DND-41 (cell line): ENCODE measurements at regions not wholly inside any gene's neighbourhood (a gene's known extent, or its start where the extent isn't known, plus 50 kb on each side); places are given as distances from the start of the nearest gene placed in this dataset.

Experiments used
- ATAC-seq: fragments of 200-7000 bp; cut with Tn5 transposase; 3 replicates; pipeline ENCODE4 v1.9.1; 2021; ENCODE audit warnings: low read depth; ENCODE audit not compliant: insufficient read depth
- DNase-seq: peaks from one replicate; pipeline ENCODE4 v3.0.0-alpha.2; 2020
- H2AFZ ChIP-seq: 2 replicates; pipeline ENCODE4 v1.6.0; 2012; ENCODE audit warnings: low read depth, low read length
- H3K27ac ChIP-seq: 2 replicates; pipeline ENCODE4 v1.5.1; 2012; ENCODE audit warnings: low read length, inconsistent platforms
- H3K27me3 ChIP-seq: fragments of 200-600 bp; sonication (generic); 2 replicates; pipeline ENCODE4 v1.6.0; 2012; ENCODE audit warnings: low read length, mild to moderate bottlenecking, inconsistent platforms; ENCODE audit not compliant: insufficient read depth, poor library complexity
- H3K36me3 ChIP-seq: 2 replicates; pipeline ENCODE4 v1.5.1; 2012; ENCODE audit warnings: low read length, inconsistent platforms; ENCODE audit not compliant: insufficient read depth
- H3K4me1 ChIP-seq: 2 replicates; pipeline ENCODE4 v1.5.1; 2012; ENCODE audit warnings: mild to moderate bottlenecking, low read length; ENCODE audit not compliant: insufficient read depth
- H3K4me2 ChIP-seq: 2 replicates; pipeline ENCODE4 v1.6.0; 2012; ENCODE audit warnings: mild to moderate bottlenecking, moderate library complexity, low read length, inconsistent platforms; ENCODE audit not compliant: insufficient read depth
- H3K4me3 ChIP-seq, 2 experiments: fragments of 200-600 bp in 1 of 2; shearing (Covaris generic) in 1 of 2; 2 replicates each; pipeline ENCODE4 v1.5.1; 2012 to 2016; ENCODE audit warnings: inconsistent platforms in 2 of 2, low read length in 2 of 2, mild to moderate bottlenecking in 2 of 2, low read depth in 1 of 2, moderate library complexity in 1 of 2
- H3K79me2 ChIP-seq: 2 replicates; pipeline ENCODE4 v1.6.0; 2012; ENCODE audit warnings: low read length, inconsistent platforms; ENCODE audit not compliant: insufficient read depth
- H3K9ac ChIP-seq: 2 replicates; pipeline ENCODE4 v1.6.0; 2012; ENCODE audit warnings: low read depth, mild to moderate bottlenecking, inconsistent platforms, low read length, moderate library complexity
- H3K9me3 ChIP-seq: 2 replicates; pipeline ENCODE4 v1.5.1; 2012; ENCODE audit warnings: low read length, moderate library complexity, mild to moderate bottlenecking, inconsistent platforms; ENCODE audit not compliant: insufficient read depth, severe bottlenecking
- H4K20me1 ChIP-seq: 2 replicates; pipeline ENCODE4 v1.6.0; 2012; ENCODE audit warnings: low read length; ENCODE audit not compliant: insufficient read depth
- CTCF ChIP-seq: IDR thresholded peaks from 2 replicates; pipeline ENCODE4 v1.5.1; 2012; ENCODE audit warnings: borderline replicate concordance, low read length, moderate library complexity, mild to moderate bottlenecking; ENCODE audit not compliant: poor library complexity, severe bottlenecking; ENCODE audit errors: extremely low read depth
- EZH2 ChIP-seq: IDR thresholded peaks from 3 replicates; pipeline ENCODE4 v1.6.1; 2012; ENCODE audit warnings: borderline replicate concordance, low read depth, mild to moderate bottlenecking, moderate library complexity, low read length, inconsistent platforms; ENCODE audit not compliant: severe bottlenecking

DNA sequence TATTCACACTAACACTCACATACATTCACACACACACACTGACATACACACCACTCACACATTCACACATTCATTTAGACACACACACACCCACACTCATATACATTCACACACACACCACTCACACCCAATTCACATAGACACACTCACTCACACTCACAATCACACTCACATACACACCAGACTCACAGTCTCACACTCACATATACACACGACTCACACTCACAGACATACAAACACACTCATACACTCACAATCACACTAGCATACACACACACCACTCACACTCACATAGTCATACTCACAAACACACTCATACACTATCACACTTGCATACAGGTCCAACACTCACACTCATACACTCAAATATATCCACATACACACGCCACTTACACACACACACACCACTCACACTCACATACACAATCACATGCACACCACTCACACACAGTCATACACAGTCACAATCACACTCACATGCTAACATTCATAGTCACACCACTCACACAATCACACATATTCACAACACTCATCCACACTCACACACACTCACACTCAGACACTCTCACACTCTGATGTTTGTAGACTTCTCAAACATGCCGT, 312.6 kb downstream of the SFMBT2 start:
- no peak overlapping the region for H3K4me3 ChIP-seq
- H3K79me2 ChIP-seq, result no peaks in the 10 kb centered on the region
- DNase-seq (no peak), ATAC-seq (no peak)
- H3K9me3 ChIP-seq, result no peaks in the 10 kb centered on the region
- H3K9ac ChIP-seq, result no peak overlapping the region
- no peak for TF ChIP-seq EZH2
- no peak for TF ChIP-seq CTCF
- H3K27ac ChIP-seq, result no peak overlapping the region
- no peaks in the 10 kb centered on the region for H3K27me3 ChIP-seq
- no peaks in the 10 kb centered on the region for H3K36me3 ChIP-seq
- no peak overlapping the region for H3K4me2 ChIP-seq
- no peak overlapping the region for H2AFZ ChIP-seq
- no peaks in the 10 kb centered on the region for H3K4me1 ChIP-seq
- no peaks in the 10 kb centered on the region for H4K20me1 ChIP-seq

GRCh38 chr10:7094781-7095180, 316.1 kb downstream of the SFMBT2 start:
- Histone ChIP-seq H3K9ac (no peak overlapping the region), H3K4me3 (no peak overlapping the region), H3K27me3 (no peaks in the 10 kb centered on the region), H3K36me3 (no peaks in the 10 kb centered on the region), H2AFZ (no peak overlapping the region), H3K79me2 (no peaks in the 10 kb centered on the region), H3K27ac (no peak overlapping the region), H4K20me1 (no peaks in the 10 kb centered on the region), H3K4me2 (no peak overlapping the region), H3K9me3 (no peaks in the 10 kb centered on the region), H3K4me1 (no peaks in the 10 kb centered on the region)
- no peak for ATAC-seq
- DNase-seq, result no peak
- TF ChIP-seq CTCF (no peak), EZH2 (no peak)

- no peak overlapping the region for H2AFZ ChIP-seq
- DNase-seq, result no peak
- no peaks in the 10 kb centered on the region for H3K36me3 ChIP-seq
Observed at GRCh38 chr10:7093368-7093767, 317.5 kb downstream of the SFMBT2 start.

More at GRCh38 chr10:7093368-7093767, 317.5 kb downstream of the SFMBT2 start:
- Histone ChIP-seq H4K20me1 (no peaks in the 10 kb centered on the region), H3K79me2 (no peaks in the 10 kb centered on the region), H3K27ac (no peak overlapping the region), H3K4me1 (no peaks in the 10 kb centered on the region), H3K9me3 (no peaks in the 10 kb centered on the region), H3K4me2 (no peak overlapping the region), H3K9ac (no peak overlapping the region), H3K27me3 (no peaks in the 10 kb centered on the region), H3K4me3 (no peak overlapping the region)
- no peak for ATAC-seq
- TF ChIP-seq EZH2 (no peak), CTCF (no peak)
